Transverse colon (tissue), 4 donors: ENCODE measurements at regions not wholly inside any gene's neighbourhood (a gene's known extent, or its start where the extent isn't known, plus 50 kb on each side); places are given as distances from the start of the nearest gene placed in this dataset.

Experiments used
- DNase-seq: peaks from one replicate; pipeline ENCODE4 v3.0.0-alpha.2; 2019
- H3K27ac ChIP-seq, 4 donors: fragments of 200-600 bp; sonication (generic); 2 replicates each; pipeline ENCODE4 v1.5.1; 2016 to 2018; ENCODE audit warnings: inconsistent platforms in 4 of 4
- H3K27me3 ChIP-seq: fragments of 200-600 bp; sonication (generic); 2 replicates; pipeline ENCODE4 v1.5.1; 2017; ENCODE audit warnings: inconsistent platforms
- H3K36me3 ChIP-seq, 4 donors: fragments of 200-600 bp; sonication (generic); 2 replicates each; pipeline ENCODE4 v1.5.1; 2017 to 2019; ENCODE audit warnings: inconsistent platforms in 4 of 4
- H3K4me1 ChIP-seq, 4 donors: fragments of 200-600 bp; sonication (generic); 2 replicates each; pipeline ENCODE4 v1.5.1; 2017 to 2020; ENCODE audit warnings: inconsistent platforms in 4 of 4
- H3K4me3 ChIP-seq, 4 donors: fragments of 200-600 bp; sonication (generic); 1 replicate in 1 of 4; 2 replicates in 3 of 4; pipeline versions ENCODE4 v1.5.1 to v1.6.1; 2017 to 2019; ENCODE audit warnings: inconsistent platforms in 4 of 4
- H3K9me3 ChIP-seq, 2 donors: fragments of 200-600 bp; sonication (generic); 2 replicates each; pipeline ENCODE4 v1.5.1; 2017 to 2019; ENCODE audit warnings: inconsistent platforms in 2 of 2
- CTCF ChIP-seq, 5 experiments: fragments of 200-600 bp in 3 of 5; fragments of 450-650 bp in 2 of 5; sonication (generic) in 3 of 5; IDR thresholded peaks; 1 replicate in 2 of 5; 2 replicates in 3 of 5; pipeline ENCODE4 v1.5.1; 2016 to 2017; ENCODE audit warnings: antibody characterized with exemption in 5 of 5, inconsistent platforms in 3 of 5, mild to moderate bottlenecking in 2 of 5, moderate library complexity in 1 of 5
- EP300 ChIP-seq: sonication (generic); formaldehyde crosslinking; IDR thresholded peaks from one replicate; pipeline ENCODE4 v1.6.1; 2017; ENCODE audit warnings: antibody characterized with exemption, low read depth
- POLR2A ChIP-seq: fragments of 450-650 bp; IDR thresholded peaks from one replicate; pipeline ENCODE4 v1.6.1; 2016; ENCODE audit warnings: antibody characterized with exemption, mild to moderate bottlenecking, moderate library complexity
- POLR2AphosphoS5 ChIP-seq, 3 donors: sonication (generic); formaldehyde crosslinking; IDR thresholded peaks; one replicate each; pipeline ENCODE4 v1.6.1; 2016; ENCODE audit warnings: antibody characterized with exemption in 3 of 3
- WGBS, 2 donors: methylation state at CpG; one replicate each; pipeline ENCODE4 v1.1.5; 2018; ENCODE audit warnings: low coverage in 1 of 2; 5-methylcytosine and 5-hydroxymethylcytosine counted together
- in situ Hi-C, 4 donors: fragments of 200-750 bp; cut with MboI; loops; one replicate each; pipeline versions ENCODE4 v1.15.0 to v1.15.1; 2017; ENCODE audit warnings: low sequenced_read_pairs in 3 of 4, low pct_ligation_motif_present in 1 of 4, low pct_unique_long_range_greater_than_20kb in 1 of 4
- intact Hi-C: fragments of 100-400 bp; cut with DNase I; formaldehyde crosslinking; loops from one replicate; pipeline ENCODE4 v1.15.1; 2023; ENCODE audit warnings: low total_unique reads

- intact Hi-C loops: no loop called here
- Histone ChIP-seq H3K9me3 (no peaks in the 10 kb centered on the region), H3K27me3 (no peaks in the 10 kb centered on the region), H3K4me3 (no peak overlapping the region), H3K27ac (no peak overlapping the region), H3K4me1 (no peaks in the 10 kb centered on the region), H3K36me3 (no peaks in the 10 kb centered on the region)
- TF ChIP-seq CTCF (IDR thresholded peaks at IDR 0.05) (no peak), POLR2A (no peak)
- DNase-seq: no peak
- in situ Hi-C loops: no loop called here
- 28 to 67% methylated on average over 2 to 4 of the region's 4 CpGs for WGBS, 2 donors
Observed at GRCh38 chr20:17097603-17098002, 129.2 kb upstream of the PCSK2 start.

- in situ Hi-C loops: no loop called here
- Histone ChIP-seq H3K27me3 (no peaks in the 10 kb centered on the region), H3K36me3 (no peaks in the 10 kb centered on the region), H3K4me1 (no peaks in the 10 kb centered on the region), H3K4me3 (no peak overlapping the region), H3K9me3 (no peaks in the 10 kb centered on the region), H3K27ac (no peak overlapping the region)
- no peak for DNase-seq
- WGBS, 2 donors: 85 to 100% methylated on average over 1 of the region's 1 CpG
- intact Hi-C loops: no loop called here
- TF ChIP-seq POLR2A (no peak), POLR2AphosphoS5 (IDR thresholded peaks at IDR 0.05) (no peak), EP300 (no peak), CTCF (IDR thresholded peaks at IDR 0.05) (no peak)
Observed at GRCh38 chr20:17100506-17100905, 126.3 kb upstream of the PCSK2 start.

GRCh38 chr20:17107127-17107526 lies 119.7 kb upstream of the PCSK2 start:
- no peak overlapping the region for H3K4me3 ChIP-seq
- TF ChIP-seq CTCF (IDR thresholded peaks at IDR 0.05): no peak
- TF ChIP-seq EP300: no peak
- TF ChIP-seq POLR2AphosphoS5 (IDR thresholded peaks at IDR 0.05): no peak
- TF ChIP-seq POLR2A: no peak
- no peak for DNase-seq
- no peaks in the 10 kb centered on the region for H3K27me3 ChIP-seq
- H3K4me1 ChIP-seq: no peaks in the 10 kb centered on the region
- in situ Hi-C loops (no loop called here), intact Hi-C loops (no loop called here)
- no peaks in the 10 kb centered on the region for H3K9me3 ChIP-seq
- H3K36me3 ChIP-seq: no peaks in the 10 kb centered on the region
- whole genome bisulfite sequencing, 2 donors: 59 to 88% methylated on average over 2 to 6 of the region's 6 CpGs
- no peak overlapping the region for H3K27ac ChIP-seq

GRCh38 chr20:17108896-17109295 lies 117.9 kb upstream of the PCSK2 start:
- TF ChIP-seq POLR2A: no peak
- TF ChIP-seq CTCF (IDR thresholded peaks at IDR 0.05): no peak
- TF ChIP-seq EP300: no peak
- TF ChIP-seq POLR2AphosphoS5 (IDR thresholded peaks at IDR 0.05): no peak
- no peak overlapping the region for H3K27ac ChIP-seq
- no peaks in the 10 kb centered on the region for H3K4me1 ChIP-seq
- DNase-seq: no peak
- H3K4me3 ChIP-seq: no peak overlapping the region
- in situ Hi-C loops: no loop called here
- intact Hi-C loops: no loop called here
- WGBS, 2 donors: 40% methylated on average over 2 of the region's 2 CpGs; no CpG with 5 or more reads in 1 of the 2 donors
- H3K9me3 ChIP-seq: no peaks in the 10 kb centered on the region
- H3K36me3 ChIP-seq: no peaks in the 10 kb centered on the region
- no peaks in the 10 kb centered on the region for H3K27me3 ChIP-seq
